Esophagus muscularis mucosa (tissue), 4 donors: ENCODE measurements at regions not wholly inside any gene's neighbourhood (a gene's known extent, or its start where the extent isn't known, plus 50 kb on each side); places are given as distances from the start of the nearest gene placed in this dataset.

ENCODE experiments used
- EP300 ChIP-seq: sonication (generic); formaldehyde crosslinking; IDR thresholded peaks from one replicate; pipeline ENCODE4 v1.6.1; 2017; ENCODE audit warnings: antibody characterized with exemption
- POLR2A ChIP-seq: fragments of 450-650 bp; IDR thresholded peaks from one replicate; pipeline ENCODE4 v1.6.1; 2017; ENCODE audit warnings: antibody characterized with exemption, moderate library complexity, mild to moderate bottlenecking, low read depth
- POLR2AphosphoS5 ChIP-seq, 2 donors: sonication (generic); formaldehyde crosslinking; IDR thresholded peaks; one replicate each; pipeline ENCODE4 v1.6.1; 2017; ENCODE audit warnings: antibody characterized with exemption in 2 of 2
- TF ChIP-seq, protein P1 (sequence below), 3 experiments: fragments of 200-600 bp in 2 of 3; fragments of 450-650 bp in 1 of 3; sonication (generic) in 2 of 3; IDR thresholded peaks; one replicate each; pipeline ENCODE4 v1.5.1; 2017 to 2019; ENCODE audit warnings: antibody characterized with exemption in 3 of 3, mild to moderate bottlenecking in 2 of 3, moderate library complexity in 1 of 3

DNA sequence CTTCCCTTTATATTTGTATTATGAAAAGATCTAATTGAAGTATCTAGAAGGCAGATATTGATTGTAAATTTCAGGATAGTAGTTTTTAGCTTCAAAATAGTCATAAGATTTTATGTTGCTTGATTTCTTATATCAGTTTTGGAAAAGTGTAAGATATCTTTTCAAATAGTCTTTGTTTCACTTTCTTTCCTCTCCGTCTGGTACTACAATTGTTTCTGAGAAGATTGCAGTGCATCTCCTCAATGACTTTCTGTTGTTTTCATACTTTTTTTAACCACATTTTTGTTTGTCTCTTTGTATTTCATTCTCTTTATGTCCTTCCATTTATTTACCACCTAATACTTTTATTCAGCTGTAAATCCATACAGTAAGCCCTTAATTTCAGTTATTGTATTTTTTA, 964.6 kb upstream of the B3GALT2 start:
- TF ChIP-seq, protein P1, sequence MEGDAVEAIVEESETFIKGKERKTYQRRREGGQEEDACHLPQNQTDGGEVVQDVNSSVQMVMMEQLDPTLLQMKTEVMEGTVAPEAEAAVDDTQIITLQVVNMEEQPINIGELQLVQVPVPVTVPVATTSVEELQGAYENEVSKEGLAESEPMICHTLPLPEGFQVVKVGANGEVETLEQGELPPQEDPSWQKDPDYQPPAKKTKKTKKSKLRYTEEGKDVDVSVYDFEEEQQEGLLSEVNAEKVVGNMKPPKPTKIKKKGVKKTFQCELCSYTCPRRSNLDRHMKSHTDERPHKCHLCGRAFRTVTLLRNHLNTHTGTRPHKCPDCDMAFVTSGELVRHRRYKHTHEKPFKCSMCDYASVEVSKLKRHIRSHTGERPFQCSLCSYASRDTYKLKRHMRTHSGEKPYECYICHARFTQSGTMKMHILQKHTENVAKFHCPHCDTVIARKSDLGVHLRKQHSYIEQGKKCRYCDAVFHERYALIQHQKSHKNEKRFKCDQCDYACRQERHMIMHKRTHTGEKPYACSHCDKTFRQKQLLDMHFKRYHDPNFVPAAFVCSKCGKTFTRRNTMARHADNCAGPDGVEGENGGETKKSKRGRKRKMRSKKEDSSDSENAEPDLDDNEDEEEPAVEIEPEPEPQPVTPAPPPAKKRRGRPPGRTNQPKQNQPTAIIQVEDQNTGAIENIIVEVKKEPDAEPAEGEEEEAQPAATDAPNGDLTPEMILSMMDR (IDR thresholded peaks at IDR 0.05), result no peak
- TF ChIP-seq EP300 (no peak), POLR2A (no peak), POLR2AphosphoS5 (IDR thresholded peaks at IDR 0.05) (no peak)
